Astrocyte of the cerebellum (primary cell): ENCODE measurements at regions not wholly inside any gene's neighbourhood (a gene's known extent, or its start where the extent isn't known, plus 50 kb on each side); places are given as distances from the start of the nearest gene placed in this dataset.

Experiments
- DNase-seq: peaks from one replicate; pipeline ENCODE4 v3.0.0-alpha.2; 2011; ENCODE audit warnings: low read depth
- H3K4me3 ChIP-seq: 2 replicates; pipeline ENCODE4 v1.5.1; 2011; ENCODE audit warnings: mild to moderate bottlenecking, low read depth, low read length, moderate library complexity
- in situ Hi-C: cut with HindIII; loops from 2 replicates; pipeline ENCODE4 v1.10.0; 2017; ENCODE audit warnings: low sequenced_read_pairs
- TF ChIP-seq, protein P1 (sequence below): IDR thresholded peaks from 2 replicates; pipeline ENCODE4 v1.5.1; 2012; ENCODE audit warnings: low read length, low read depth, moderate library complexity, mild to moderate bottlenecking; ENCODE audit errors: missing control alignments

DNA sequence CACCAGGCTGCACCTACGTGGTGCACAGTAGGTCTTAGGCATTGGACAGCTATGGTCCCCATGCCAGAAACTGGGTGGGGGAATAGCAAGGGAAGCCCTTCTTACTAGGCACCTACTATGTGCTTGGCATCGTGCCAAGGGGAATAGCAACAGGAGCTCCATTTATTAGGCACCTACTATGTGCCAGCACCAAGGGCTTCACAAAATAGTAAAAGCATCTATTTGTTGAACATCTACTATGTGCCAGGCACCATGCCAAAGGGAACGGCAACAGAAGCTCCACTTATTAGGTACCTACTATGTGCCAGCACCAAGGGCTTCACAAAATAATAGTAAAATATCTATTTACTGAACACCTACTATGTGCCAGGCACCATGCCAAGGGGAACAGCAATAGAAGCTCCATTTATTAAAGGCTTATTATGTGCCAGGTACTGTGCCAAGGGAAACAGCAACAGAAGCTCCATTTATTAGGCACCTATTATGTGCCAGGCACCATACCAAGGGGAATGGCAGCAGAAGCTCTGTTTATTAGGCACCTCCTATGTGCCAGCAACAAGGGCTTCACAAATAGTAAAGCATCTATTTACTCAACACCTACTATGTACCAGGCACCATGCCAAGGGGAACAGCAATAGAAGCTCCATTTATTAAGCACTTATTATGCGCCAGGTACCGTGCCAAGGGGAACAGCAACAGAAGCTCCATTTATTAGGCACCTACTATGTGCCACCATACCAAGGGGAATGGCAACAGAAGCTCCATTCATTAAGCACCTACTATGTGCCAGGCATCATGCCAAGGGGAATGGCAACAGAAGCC lies 108.5 kb downstream of the PTPRS start:
- in situ Hi-C loops = no loop called here
- TF ChIP-seq, protein P1, sequence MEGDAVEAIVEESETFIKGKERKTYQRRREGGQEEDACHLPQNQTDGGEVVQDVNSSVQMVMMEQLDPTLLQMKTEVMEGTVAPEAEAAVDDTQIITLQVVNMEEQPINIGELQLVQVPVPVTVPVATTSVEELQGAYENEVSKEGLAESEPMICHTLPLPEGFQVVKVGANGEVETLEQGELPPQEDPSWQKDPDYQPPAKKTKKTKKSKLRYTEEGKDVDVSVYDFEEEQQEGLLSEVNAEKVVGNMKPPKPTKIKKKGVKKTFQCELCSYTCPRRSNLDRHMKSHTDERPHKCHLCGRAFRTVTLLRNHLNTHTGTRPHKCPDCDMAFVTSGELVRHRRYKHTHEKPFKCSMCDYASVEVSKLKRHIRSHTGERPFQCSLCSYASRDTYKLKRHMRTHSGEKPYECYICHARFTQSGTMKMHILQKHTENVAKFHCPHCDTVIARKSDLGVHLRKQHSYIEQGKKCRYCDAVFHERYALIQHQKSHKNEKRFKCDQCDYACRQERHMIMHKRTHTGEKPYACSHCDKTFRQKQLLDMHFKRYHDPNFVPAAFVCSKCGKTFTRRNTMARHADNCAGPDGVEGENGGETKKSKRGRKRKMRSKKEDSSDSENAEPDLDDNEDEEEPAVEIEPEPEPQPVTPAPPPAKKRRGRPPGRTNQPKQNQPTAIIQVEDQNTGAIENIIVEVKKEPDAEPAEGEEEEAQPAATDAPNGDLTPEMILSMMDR = no peak
- no peak for DNase-seq
- no peak overlapping the region for H3K4me3 ChIP-seq

DNA sequence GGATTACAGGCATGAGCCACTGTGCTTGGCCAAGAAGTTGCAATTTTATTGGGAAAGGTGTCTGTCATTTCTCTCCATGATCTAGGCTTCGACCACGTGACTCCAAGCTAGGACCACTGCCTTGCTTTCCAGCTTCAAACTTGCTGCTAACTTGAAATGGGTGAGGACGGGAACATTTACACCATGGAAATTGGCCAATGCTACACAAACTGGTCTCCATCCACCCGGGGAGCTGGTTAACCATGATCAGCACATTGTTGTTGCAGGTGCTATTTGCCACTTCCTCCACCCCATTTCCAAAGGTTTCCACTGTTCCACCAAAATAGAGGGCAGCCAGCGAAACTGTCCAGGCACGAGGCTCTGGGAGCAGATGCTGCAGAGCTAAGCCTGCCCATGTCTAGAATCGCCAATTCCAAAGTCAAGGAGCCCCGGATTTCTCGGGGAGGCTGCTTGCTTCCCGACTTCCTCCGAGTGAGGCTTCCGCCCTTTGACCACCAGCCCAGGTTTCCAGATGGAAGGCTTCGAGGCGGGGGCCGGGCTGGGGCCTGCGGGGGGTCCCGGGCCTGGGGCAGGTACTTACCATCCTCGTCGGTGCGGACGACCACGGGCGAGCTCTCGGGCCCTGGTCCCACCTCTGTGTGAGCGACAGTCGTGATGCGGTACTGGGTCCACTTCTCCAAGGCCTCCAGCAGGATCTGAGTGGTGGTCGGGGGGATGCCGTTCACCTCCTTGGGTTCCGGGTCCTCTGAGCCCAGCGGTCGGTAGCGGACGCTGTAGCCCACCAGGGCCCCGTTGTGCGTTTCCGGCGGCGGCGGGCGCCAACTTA lies 109.7 kb downstream of the PTPRS start:
- TF ChIP-seq, protein P1 = no peak
- in situ Hi-C loops = no loop called here
- no peak for DNase-seq
- no peak overlapping the region for H3K4me3 ChIP-seq

DNA sequence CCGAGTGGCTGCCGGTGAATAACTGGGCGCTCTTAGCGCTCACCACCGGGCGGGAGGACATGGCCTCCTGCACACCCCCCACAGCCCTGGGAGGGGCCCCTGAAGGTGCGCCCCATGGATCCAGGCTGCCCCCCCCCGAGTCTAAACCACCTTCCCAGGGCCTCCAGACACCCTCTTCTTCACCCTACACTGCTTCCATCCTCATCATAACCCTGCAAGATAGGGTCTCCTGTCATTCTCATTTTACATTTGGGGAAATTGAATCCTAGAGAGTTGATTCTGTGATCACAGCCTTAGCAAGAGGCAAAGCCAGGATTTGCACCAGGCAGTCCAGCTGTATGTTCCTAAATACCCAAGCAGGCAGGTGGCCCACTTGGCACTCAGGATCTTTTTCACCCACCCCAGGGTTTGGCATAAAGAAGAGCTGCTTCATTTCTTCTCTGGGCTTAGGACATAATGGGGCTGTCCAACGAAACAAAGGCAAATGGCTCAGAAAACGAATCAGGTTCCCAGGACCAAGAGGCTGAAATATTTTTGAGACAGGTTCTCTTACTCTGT lies 110.8 kb downstream of the PTPRS start:
- H3K4me3 ChIP-seq = no peak overlapping the region
- TF ChIP-seq, protein P1 = no peak
- no peak for DNase-seq
- in situ Hi-C loops = no loop called here

DNA sequence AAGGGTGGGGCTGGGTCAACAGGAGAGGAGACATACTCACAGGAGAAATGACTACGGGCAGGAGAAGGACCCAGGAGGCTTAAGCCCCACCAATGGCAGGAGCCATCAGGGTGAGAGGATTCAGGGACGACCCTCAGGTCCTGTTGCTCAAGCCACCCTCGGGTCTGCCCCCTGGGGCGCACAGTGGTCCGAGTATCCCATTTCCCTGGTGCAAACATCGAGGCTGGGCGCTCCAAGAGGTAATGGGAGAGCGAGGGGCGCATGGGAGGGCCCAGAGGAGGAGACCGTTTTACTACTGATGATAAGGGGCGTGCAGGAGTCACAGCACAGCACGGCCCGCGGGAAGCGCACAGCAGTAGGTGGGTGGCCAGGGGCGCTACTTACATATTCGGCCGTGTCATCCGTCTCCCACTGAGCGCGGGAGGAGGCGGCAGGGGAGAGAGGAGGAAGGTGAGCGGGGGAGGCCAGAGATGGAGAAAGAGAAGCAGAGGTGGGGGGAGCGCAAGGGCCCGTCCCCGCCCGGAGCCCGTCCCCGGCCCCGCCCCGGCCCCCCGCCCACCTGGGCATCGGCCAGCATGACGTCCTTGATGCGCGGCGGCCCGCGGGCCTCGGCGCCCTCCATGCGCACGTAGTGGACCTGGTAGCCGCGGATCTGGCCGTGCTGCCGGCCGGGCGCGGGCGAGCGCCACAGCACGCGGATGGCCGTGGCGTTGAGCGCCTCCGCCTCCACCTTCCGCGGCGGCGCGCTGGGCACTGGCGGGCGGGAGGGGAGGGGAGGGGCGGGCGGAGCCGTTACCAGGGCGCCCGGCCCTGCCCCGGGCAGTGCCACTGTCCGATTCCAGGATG lies 111.5 kb downstream of the PTPRS start:
- TF ChIP-seq, protein P1 = no peak
- no peak overlapping the region for H3K4me3 ChIP-seq
- in situ Hi-C loops = no loop called here
- no peak for DNase-seq

DNA sequence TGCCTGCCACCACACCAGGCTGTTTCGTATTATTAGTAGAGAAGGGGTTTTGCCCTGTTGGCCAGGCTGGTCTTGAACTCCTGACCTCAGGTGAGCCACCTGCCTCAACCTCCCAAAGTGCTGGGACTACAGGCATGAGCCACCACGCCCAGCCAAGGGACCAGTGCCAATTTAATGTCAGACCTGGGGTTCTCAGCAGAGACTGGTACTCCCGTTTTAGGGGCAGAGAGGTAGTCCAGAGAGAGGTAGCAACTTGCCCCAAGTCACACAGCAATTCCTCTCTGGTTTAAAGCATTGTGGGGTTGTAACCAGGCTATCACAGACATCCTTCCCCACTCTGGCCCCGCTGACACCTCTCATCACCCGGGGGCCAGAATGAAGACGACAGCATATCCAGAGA lies 112.1 kb downstream of the PTPRS start:
- DNase-seq = no peak
- no peak overlapping the region for H3K4me3 ChIP-seq
- TF ChIP-seq, protein P1 = no peak
- in situ Hi-C loops = no loop called here
